NCI-H226 (cell line): ENCODE measurements at regions not wholly inside any gene's neighbourhood (a gene's known extent, or its start where the extent isn't known, plus 50 kb on each side); places are given as distances from the start of the nearest gene placed in this dataset.

Experiments
- DNase-seq: peaks from one replicate; pipeline ENCODE4 v3.0.0-alpha.2; 2015

DNA sequence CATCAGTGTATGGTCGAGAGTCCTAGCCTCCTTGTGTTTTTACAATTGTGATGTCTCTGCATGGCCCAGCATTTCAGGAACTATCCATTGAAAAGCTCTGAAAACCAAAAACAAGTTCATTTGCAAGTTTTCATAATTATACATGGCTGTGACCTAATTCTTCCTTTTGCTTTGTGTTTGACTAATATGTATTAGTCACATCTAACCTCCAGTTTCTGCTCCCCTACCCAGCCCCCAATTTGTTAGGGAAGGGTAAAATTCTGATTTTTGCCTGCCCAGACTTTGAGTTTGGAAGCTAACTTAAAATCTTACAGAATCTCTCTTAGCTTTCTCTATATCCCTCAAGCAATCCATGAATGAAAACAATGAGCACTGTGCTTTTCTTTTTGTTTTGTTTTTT lies 128.2 kb upstream of the SEMA6A start:
- DNase-seq: no peak

DNA sequence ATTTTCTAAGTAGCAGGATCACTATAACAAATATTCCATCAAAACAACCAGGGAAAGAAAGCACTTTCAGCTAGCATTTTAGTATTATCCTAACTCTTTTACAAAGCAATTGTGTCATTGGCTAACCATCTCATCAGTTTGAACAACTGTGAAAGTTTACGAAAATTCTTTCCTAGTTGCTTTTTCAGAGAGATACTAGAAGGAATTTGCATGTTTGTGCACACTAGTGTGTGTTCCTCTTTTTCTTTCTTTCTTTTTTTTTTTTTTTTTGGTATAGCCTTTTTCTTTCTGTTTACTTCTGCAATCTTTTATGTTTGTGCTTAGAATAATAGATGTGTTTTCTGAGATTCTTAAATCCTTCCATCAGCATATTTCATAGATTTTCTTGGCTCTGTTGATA lies 124.7 kb upstream of the SEMA6A start:
- no peak for DNase-seq

DNA sequence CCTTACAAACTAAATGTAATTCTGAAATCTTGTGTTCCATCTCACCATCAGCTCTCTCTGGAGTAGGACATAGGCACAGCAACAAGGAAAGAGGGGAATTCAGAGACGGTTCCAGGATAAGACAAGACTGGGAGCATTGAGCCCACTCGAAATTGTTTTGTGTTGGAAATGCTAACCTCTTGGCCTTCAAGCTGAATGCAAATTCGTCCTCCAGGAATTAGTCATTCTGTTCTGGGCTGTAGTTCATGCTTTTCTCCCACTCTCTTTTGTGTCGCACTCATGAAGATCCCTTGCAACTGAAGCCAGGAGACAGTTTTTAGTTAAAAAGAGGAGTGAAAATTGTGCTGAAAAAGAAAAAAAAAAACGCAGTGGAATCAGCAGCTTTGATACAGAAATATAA lies 121.7 kb upstream of the SEMA6A start:
- DNase-seq: no peak

- DNase-seq: no peak
These were observed 121.1 kb upstream of the SEMA6A start for GRCh38 chr5:116695681-116696080.

DNA sequence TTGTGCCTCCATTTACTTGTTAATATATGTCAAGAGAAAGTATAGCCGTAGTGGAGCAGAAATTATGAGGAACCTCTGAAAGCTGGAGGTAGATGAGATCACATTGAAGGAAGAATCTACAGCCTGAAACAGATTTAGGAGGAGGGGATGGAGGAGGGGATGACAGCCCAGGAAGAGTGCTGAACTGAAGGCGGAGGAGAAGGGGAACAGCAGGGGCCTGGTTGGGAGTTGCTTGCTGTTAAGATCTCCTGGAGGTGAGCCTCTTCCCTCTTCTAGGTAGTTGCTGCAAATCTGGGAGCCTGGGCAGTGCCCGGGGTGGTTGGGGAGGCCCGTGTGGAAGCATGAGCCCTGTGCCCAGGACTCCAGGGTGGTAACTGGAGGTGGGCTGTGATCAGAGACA lies 111.8 kb upstream of the SEMA6A start:
- no peak for DNase-seq

GRCh38 chr5:116685931-116686330 lies 111.3 kb upstream of the SEMA6A start:
- DNase-seq: no peak

DNA sequence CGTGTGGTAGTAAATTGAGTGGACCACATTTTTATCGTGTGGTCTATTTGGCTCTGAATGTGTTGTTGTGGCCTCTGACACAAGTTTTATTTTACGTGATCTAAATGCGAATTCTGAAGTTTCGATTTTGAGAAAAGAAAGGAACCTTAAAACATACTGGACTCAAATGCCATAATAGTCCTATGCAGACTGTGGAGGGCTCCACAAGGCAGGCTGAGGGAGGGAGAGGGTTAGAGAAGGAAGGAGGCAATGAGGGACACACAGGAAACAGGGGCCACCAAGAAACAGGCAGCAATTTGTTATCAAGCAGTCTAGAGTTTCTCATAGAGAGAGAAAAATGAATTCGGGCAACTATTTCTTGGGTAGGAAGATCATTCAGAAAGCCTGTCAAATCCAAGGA lies 110.4 kb upstream of the SEMA6A start:
- DNase-seq: no peak

DNA sequence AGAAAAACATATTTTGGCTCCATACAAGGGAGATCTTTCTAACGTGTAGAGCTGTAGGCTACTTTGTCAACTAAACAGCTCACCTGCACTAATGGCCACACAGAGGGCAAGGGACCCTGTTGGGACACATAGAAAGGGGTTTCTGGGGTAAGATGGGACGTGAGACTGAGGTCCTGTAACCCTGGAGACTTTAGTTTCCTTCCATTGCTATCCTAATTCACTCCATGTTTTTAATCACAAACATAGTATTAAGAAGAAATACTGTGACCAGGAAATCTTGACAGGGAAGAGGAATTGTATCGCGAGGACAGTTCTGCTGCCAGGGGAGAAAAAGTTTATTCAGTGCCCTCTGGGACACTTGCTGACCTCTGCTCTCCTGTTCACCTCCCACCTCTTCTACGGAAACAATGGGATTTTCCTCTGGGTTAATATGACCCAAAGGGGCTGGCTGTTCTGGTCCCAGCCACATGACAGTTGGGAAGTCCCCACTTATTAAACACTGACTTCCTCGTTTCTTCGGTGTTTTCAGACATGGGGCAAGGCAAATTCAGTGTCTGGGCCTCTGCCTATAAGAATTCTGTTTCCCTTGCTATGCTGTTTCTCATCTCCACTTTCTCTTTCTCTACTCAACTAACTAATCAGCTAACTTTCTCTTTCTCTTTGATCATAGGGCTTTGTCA lies 106.9 kb upstream of the SEMA6A start:
- DNase-seq: no peak

- no peak for DNase-seq
These were observed 100.9 kb upstream of the SEMA6A start for GRCh38 chr5:116675626-116675910.

DNA sequence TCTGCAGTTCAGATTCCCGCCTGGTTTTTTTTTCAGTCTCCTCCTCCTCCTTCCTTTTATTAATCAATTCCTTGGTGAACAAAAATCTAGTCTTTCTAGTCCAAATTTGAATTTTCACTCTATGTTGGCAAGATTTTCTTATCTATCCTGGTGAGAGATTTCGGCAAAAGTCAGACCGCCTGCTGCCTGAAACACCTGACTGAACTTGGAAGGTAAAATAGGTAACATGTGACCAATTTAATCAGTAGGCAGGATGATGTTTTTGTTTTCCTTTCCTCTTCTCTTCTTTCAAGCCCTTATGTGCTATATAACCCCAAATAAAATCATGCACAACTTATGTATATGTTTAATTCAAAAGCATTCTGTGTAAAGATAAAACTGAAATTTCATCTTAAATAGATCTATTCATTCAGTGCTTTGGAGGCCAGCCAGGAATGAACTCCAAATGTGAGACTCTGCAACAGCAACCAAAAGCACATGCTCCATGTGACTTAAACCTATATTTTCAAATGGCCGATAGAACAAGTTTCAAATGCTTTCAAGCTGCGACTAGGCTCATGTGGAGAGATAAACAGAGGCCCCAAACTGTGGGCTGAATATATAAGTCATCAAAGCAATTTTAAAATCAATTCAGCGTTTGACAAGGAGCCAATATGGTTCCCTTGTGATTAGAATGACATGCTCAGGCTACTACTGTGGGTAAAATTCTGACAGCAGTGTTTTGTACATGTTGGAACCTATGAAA lies 100.4 kb upstream of the SEMA6A start:
- no peak for DNase-seq

DNA sequence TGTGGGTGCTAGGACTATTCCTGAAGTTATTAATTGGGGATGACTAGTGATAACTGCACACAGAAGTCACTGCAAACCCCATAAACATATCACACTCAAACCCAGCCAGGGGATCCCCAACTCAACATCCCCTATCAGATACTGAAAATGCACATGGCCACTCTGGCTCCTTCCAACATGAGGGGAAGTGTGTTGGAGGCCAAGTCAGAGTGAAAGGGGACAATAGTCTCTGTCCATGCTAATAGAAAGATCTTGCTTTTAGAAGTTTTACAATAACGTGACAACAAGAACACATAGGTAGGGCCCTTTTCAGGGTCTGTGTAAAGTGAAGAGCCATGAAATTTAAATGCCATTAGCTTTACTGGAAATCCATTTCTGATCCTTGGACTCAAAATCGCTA lies 98.8 kb upstream of the SEMA6A start:
- DNase-seq: no peak

DNA sequence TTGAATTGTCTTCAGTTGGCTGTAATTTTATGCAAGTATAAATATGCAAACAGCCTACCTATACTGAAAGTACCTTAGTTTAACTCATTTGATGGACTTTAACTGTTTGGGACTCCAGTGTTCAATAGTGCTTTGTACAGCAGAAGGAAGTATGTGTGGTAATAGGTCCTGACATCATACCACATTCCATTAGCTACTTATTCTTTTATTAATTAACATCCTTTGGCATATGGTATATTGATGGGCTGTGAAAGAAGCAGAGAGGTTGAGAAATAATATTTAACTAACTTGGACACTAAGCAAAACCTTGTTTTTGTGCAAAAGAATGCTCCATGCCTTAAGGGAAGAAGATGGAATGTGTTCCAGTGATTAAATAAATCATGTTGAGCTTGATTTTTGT lies 97.6 kb upstream of the SEMA6A start:
- no peak for DNase-seq

DNA sequence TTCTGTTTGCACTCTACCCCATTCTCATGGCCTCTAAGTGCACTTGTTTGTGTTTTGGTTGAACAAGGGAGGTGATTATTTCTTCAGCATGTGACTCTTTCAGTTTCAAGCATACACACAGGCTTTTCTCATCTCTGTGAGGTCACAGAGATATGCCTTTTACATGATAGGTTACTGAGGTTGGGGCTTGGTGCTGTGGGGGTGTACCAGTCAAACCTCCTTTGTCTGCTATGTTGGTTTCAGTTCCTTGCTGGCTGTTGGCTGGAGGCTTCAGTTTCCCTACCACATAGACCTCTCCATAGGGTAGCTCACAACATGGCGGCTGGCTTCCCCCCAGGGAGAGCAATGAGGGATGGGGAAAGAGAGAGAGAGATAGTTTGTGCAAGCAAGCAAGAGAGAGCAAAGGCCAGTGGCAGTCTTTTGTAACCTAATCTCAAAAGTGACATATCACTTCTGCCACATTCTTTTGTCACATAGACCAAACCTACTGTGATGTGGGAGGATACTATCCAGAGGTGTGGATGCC lies 96.7 kb upstream of the SEMA6A start:
- DNase-seq: no peak

DNA sequence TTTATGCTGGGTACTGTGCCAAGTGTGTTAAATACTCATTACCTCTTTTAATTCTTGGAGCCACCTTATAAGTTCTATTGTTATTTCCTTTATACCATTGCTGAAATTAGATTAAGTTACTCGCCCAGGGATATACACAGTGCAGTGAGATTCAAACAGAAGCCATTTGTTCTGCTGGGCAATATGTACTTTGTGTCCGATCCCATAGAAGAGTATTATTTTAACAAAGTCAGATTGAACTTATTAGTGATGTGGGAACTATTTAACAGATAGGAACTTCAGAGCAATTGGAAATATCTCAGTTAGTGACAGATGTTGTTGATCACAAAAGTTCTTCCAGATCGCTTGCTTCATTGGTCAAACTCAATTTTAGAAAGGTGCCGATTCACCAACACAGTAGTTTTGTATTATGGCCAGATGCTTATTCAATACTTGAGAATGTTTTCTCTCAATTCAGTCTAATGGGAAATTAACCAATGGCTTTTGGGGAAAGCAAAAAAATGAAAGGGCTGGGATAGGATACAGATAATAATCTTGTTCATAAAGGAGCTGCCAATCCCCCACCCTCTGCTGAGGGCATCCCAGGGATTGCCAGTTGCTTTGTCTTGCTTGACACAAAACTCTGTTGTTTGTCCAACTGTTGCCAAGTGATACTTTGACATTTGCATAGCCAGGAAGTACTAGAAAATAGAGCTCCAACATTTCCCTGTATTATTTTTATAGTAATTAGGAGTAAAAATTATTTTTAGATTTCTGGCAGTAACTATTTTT lies 94.8 kb upstream of the SEMA6A start:
- no peak for DNase-seq

DNA sequence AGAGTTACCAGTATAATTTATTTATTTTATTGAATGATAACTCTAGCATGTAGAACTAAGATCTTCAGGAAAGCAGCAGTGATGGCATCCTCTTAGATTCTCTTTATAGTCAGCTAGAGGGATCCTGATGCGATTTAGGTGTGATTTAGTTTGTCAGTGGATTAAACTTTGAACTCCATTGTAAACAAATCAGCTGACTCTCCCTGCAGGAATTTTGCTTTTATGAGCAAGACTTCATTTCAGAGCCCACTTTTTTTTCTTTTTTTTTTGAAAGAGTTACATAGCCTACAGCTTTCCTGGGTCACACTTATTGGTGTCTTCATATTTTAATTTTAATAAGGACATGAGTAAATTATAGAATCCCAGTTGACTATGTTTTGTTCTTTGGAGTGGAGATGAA lies 93.8 kb upstream of the SEMA6A start:
- DNase-seq: no peak

DNA sequence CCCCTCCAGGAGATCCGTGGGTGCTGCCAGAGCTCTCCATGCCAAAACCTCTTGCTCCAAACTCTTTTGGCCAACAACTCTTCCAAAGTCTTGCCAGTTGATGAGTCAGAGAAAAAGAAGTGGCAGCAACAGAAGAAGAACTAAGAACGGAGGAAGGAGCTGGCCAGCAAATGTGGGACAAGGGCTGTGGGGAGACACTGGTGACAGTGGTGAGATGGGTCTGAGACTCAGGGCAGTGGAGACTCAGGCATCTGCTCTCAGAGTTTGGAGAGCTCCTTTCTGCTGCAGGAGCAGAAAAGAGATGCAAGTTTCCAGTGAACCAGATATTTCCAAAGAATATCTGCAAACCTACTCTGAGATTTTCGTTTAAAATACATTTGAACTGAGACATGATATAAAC lies 92.3 kb upstream of the SEMA6A start:
- DNase-seq: no peak

DNA sequence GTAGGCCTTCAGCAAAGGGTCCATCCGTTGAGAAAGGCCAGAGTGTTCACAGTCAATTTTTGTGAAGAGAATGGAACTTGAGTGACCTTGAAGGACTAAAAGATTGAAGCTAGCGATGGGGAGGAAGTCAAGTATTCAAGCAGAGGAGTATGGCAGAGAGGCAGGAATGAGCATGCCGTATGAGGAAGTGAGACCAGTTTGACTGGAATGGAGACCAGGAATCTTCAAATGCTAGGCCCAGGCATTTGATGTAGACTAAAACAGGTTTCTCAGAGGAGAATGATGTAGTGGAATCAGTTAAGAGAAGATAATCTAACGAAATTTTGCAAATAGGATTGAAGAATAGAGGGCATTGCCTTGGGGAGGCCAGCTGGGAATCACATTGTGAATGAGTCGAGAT lies 90.4 kb upstream of the SEMA6A start:
- DNase-seq: no peak

DNA sequence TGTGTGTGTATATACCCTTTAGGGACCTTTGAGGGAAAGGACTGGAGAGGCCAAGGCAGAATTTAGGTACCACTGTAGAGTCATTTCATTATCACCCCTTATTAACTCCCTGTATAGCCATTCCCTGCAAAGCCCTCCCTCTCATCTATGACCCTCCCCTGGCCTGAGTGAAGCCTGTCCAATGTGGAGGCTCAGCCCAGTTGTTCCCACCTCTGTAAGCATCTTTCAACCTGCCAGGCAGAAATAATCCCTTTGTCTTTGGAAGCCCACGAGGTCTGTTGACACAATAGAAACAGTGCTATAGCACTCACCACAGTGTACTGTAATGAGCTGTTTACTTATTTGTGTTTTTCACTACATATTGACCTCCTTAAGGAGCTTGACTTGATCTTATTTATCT lies 88.5 kb upstream of the SEMA6A start:
- DNase-seq: no peak

- DNase-seq: no peak
These were observed 86.8 kb upstream of the SEMA6A start for GRCh38 chr5:116661419-116661818.

DNA sequence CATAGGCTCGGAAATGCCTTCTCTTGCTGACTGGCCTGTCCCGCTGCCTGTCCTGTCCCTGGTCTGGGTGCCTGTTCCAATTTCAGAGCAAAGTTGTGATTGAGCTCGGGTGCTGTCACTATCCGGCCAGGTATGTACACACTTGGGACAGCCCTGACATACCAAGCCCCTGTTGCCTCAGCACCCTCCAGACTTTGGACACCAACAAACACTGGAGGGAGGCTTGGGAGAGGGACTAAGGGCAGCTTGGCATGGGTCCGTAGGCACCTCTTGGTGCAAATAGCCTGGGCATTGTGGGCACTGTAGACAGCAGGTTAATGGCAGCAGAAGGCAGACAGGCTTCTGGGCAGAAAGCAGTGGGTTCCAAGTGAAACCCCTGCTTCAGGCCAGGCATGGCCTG lies 86.3 kb upstream of the SEMA6A start:
- no peak for DNase-seq

GRCh38 chr5:116658830-116659229 lies 84.2 kb upstream of the SEMA6A start:
- DNase-seq: no peak

GRCh38 chr5:116658141-116658540 lies 83.5 kb upstream of the SEMA6A start:
- no peak for DNase-seq

DNA sequence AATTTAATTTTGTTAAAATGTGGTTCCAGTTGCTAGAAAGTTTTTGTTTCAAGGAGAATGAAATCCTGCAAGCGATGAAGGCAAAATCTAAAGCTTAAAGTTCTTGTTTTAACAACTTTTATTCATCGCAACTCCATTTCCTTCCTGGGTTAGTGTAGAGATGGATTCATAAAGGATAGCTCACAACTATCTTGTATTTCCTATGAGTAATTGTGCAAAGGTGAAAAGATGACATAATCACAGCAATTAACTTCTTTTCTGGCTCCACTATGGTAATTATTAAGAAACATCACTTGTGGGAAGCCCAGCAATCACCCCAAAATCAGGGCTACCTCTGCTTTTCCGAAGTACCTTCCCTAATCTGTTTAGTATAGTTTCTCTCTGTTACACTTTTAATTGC lies 80.8 kb upstream of the SEMA6A start:
- DNase-seq: no peak

- no peak for DNase-seq
These were observed 80.3 kb upstream of the SEMA6A start for GRCh38 chr5:116654925-116655324.
